ENCODE measurements at regions not wholly inside any gene's neighbourhood (a gene's known extent, or its start where the extent isn't known, plus 50 kb on each side); places are given as distances from the start of the nearest gene placed in this dataset.

- H2AFZ ChIP-seq (ENCODE audit: low read depth, low read length): no peak overlapping the region
- TF ChIP-seq POLR2AphosphoS5 (IDR thresholded peaks at IDR 0.05) (no peak), EP300 (conservative IDR thresholded peaks at IDR 0.05; ENCODE audit: poor library complexity, severe bottlenecking) (no peak), REST (IDR thresholded peaks at IDR 0.05; ENCODE audit: borderline replicate concordance) (no peak), SMC3 (conservative IDR thresholded peaks at IDR 0.05; ENCODE audit: poor library complexity) (no peak), TAF1 (IDR thresholded peaks at IDR 0.05; ENCODE audit: low read depth) (no peak), MXI1 (conservative IDR thresholded peaks at IDR 0.05; ENCODE audit: poor library complexity, severe bottlenecking) (no peak), RAD21 (conservative IDR thresholded peaks at IDR 0.05) (no peak), EZH2 (IDR thresholded peaks at IDR 0.05; ENCODE audit: borderline replicate concordance, insufficient read depth, low read length, poor library complexity, severe bottlenecking) (no peak)
- TF ChIP-seq, protein P1, sequence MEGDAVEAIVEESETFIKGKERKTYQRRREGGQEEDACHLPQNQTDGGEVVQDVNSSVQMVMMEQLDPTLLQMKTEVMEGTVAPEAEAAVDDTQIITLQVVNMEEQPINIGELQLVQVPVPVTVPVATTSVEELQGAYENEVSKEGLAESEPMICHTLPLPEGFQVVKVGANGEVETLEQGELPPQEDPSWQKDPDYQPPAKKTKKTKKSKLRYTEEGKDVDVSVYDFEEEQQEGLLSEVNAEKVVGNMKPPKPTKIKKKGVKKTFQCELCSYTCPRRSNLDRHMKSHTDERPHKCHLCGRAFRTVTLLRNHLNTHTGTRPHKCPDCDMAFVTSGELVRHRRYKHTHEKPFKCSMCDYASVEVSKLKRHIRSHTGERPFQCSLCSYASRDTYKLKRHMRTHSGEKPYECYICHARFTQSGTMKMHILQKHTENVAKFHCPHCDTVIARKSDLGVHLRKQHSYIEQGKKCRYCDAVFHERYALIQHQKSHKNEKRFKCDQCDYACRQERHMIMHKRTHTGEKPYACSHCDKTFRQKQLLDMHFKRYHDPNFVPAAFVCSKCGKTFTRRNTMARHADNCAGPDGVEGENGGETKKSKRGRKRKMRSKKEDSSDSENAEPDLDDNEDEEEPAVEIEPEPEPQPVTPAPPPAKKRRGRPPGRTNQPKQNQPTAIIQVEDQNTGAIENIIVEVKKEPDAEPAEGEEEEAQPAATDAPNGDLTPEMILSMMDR (IDR thresholded peaks at IDR 0.05; ENCODE audit: poor library complexity, severe bottlenecking): no peak
Measured at GRCh38 chr2:105691947-105692390, 52.7 kb upstream of the NCK2 start.

DNA sequence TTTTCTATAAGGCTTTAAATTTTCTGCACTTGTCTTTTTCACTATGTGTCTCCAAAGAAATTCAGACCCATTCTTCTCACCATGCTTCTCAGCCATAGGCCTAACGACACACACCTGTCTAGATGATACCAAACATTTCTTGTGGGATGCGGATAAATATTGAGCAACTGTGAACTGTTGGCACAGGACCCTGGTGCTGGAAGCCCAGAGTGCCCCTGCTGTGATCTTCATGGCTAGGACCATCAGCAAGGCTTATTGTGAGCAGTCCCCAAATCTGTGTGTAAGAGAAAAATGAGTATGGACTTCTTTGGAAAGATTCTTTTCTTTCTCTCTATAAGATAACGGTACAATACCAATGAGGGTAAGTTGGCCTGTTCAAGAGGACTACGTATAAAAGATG lies 54.1 kb upstream of the NCK2 start:
- Histone ChIP-seq H2AFZ (ENCODE audit: low read depth, low read length) (no peak overlapping the region), H3K9ac (ENCODE audit: low read length) (no peak overlapping the region), H3K27ac (ENCODE audit: low read length) (no peak overlapping the region), H3K4me3 (ENCODE audit: low read length) (no peak overlapping the region), H3K4me2 (ENCODE audit: low read length) (no peak overlapping the region), H3K9me3 (ENCODE audit: low read length) (no peaks in the 10 kb centered on the region), H3K36me3 (ENCODE audit: insufficient read depth, low read length) (no peaks in the 10 kb centered on the region), H3K27me3 (ENCODE audit: insufficient read depth, low read depth, low read length) (no peaks in the 10 kb centered on the region), H3F3A (ENCODE audit: insufficient read depth, low read length, poor library complexity, severe bottlenecking) (no peaks in the 10 kb centered on the region), H3K9me2 (ENCODE audit: insufficient read depth, low read length) (no peaks in the 10 kb centered on the region), H3K79me2 (replicated peaks; ENCODE audit: insufficient read depth, low read length) (no peaks in the 10 kb centered on the region), H4K20me1 (ENCODE audit: insufficient read depth) (no peaks in the 10 kb centered on the region)
- TF ChIP-seq TAF1 (IDR thresholded peaks at IDR 0.05; ENCODE audit: low read depth) (no peak), EZH2 (IDR thresholded peaks at IDR 0.05; ENCODE audit: borderline replicate concordance, insufficient read depth, low read length, poor library complexity, severe bottlenecking) (no peak), REST (IDR thresholded peaks at IDR 0.05; ENCODE audit: borderline replicate concordance) (no peak), POLR2AphosphoS5 (IDR thresholded peaks at IDR 0.05) (no peak), SMC3 (conservative IDR thresholded peaks at IDR 0.05; ENCODE audit: poor library complexity) (no peak)
- TF ChIP-seq, protein P1 (IDR thresholded peaks at IDR 0.05; ENCODE audit: poor library complexity, severe bottlenecking): no peak

More at GRCh38 chr2:105691947-105692390, 52.7 kb upstream of the NCK2 start:
- H3K4me2 ChIP-seq (ENCODE audit: low read length): no peak overlapping the region
- H3K9me3 ChIP-seq (ENCODE audit: low read length): no peaks in the 10 kb centered on the region
- no peaks in the 10 kb centered on the region for H4K20me1 ChIP-seq (ENCODE audit: insufficient read depth)
- H3K9ac ChIP-seq (ENCODE audit: low read length): no peak overlapping the region
- no peaks in the 10 kb centered on the region for H3K79me2 ChIP-seq (replicated peaks; ENCODE audit: insufficient read depth, low read length)
- no peak overlapping the region for H3K27ac ChIP-seq (ENCODE audit: low read length)
- H3K4me3 ChIP-seq (ENCODE audit: low read length): no peak overlapping the region
- H3K27me3 ChIP-seq (ENCODE audit: insufficient read depth, low read depth, low read length): no peaks in the 10 kb centered on the region
- H3F3A ChIP-seq (ENCODE audit: insufficient read depth, low read length, poor library complexity, severe bottlenecking): no peaks in the 10 kb centered on the region
- no peaks in the 10 kb centered on the region for H3K36me3 ChIP-seq (ENCODE audit: insufficient read depth, low read length)
- no peaks in the 10 kb centered on the region for H3K9me2 ChIP-seq (ENCODE audit: insufficient read depth, low read length)
